ENCODE measurements at regions not wholly inside any gene's neighbourhood (a gene's known extent, or its start where the extent isn't known, plus 50 kb on each side); places are given as distances from the start of the nearest gene placed in this dataset.

DNA sequence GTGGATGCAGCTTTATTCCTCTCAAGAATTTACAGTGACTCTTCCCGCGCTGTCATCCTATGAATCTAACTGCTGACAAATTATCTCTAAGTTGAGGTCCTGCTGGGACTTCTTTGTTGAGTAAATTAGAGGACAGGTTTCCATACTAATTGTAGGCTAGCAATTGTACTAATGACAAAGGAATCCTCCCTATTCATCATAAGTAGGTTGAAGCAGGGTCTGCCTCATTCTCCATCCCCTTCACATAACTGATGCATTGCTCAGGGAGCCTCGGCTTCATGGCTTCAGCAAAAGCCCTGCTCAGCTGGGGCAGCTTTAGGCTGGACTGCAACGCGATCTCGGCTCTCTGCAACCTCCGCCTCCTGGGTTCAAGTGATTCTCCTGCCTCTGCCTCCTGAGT lies 83.1 kb upstream of the IRX6 start:
- TF ChIP-seq, protein P1, sequence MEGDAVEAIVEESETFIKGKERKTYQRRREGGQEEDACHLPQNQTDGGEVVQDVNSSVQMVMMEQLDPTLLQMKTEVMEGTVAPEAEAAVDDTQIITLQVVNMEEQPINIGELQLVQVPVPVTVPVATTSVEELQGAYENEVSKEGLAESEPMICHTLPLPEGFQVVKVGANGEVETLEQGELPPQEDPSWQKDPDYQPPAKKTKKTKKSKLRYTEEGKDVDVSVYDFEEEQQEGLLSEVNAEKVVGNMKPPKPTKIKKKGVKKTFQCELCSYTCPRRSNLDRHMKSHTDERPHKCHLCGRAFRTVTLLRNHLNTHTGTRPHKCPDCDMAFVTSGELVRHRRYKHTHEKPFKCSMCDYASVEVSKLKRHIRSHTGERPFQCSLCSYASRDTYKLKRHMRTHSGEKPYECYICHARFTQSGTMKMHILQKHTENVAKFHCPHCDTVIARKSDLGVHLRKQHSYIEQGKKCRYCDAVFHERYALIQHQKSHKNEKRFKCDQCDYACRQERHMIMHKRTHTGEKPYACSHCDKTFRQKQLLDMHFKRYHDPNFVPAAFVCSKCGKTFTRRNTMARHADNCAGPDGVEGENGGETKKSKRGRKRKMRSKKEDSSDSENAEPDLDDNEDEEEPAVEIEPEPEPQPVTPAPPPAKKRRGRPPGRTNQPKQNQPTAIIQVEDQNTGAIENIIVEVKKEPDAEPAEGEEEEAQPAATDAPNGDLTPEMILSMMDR (conservative IDR thresholded peaks at IDR 0.05 in 1 of 2, IDR thresholded peaks at IDR 0.05 in 1 of 2; ENCODE audit: extremely low read depth in 1 of 2, insufficient read depth in 1 of 2, low read depth in 1 of 2, low read length in 2 of 2): no peak
- no peak for TF ChIP-seq EZH2 (IDR thresholded peaks at IDR 0.05; ENCODE audit: borderline replicate concordance, low read length)
